Eye (tissue), 1 donor: ENCODE measurements at regions not wholly inside any gene's neighbourhood (a gene's known extent, or its start where the extent isn't known, plus 50 kb on each side); places are given as distances from the start of the nearest gene placed in this dataset.
"Not testable (repeated sequence)": the region's sequence is repeated elsewhere in the genome, so short reads cannot be mapped to it uniquely, and the experiment has no call there.

ENCODE experiments used
- DNase-seq: peaks from one replicate; pipeline ENCODE4 v3.0.0-alpha.2; 2015

- DNase-seq = no peak
These were observed 539.9 kb downstream of the ZNF608 start for GRCh38 chr5:124206540-124206939.

GRCh38 chr5:124203303-124203702 lies 543.1 kb downstream of the ZNF608 start:
- no peak for DNase-seq

GRCh38 chr5:124200381-124200780 lies 546.1 kb downstream of the ZNF608 start:
- DNase-seq = peak; percentile 36

GRCh38 chr5:124199893-124200292 lies 546.5 kb downstream of the ZNF608 start:
- peak; percentile 61 for DNase-seq

GRCh38 chr5:124195411-124195810 lies 551.0 kb downstream of the ZNF608 start:
- DNase-seq = peak; percentile 56

GRCh38 chr5:124194282-124194681 lies 552.2 kb downstream of the ZNF608 start:
- DNase-seq = peak; percentile 37

- peak; percentile 78 for DNase-seq
These were observed 553.1 kb downstream of the ZNF608 start for GRCh38 chr5:124193371-124193789.

- no peak for DNase-seq
These were observed 553.7 kb downstream of the ZNF608 start for GRCh38 chr5:124192716-124193115.

GRCh38 chr5:124185716-124186115 lies 560.7 kb downstream of the ZNF608 start:
- peak; percentile 73 for DNase-seq

- DNase-seq = no peak
These were observed 564.3 kb downstream of the ZNF608 start for GRCh38 chr5:124182133-124182532.

GRCh38 chr5:124180875-124181461 lies 565.5 kb downstream of the ZNF608 start:
- DNase-seq = peak; percentile 43

GRCh38 chr5:124180299-124180874 lies 566.1 kb downstream of the ZNF608 start:
- DNase-seq = no peak

GRCh38 chr5:124179819-124180218 lies 566.6 kb downstream of the ZNF608 start:
- peak; percentile 41 for DNase-seq

- DNase-seq = no peak
These were observed 568.4 kb downstream of the ZNF608 start for GRCh38 chr5:124178050-124178449.

GRCh38 chr5:124176692-124177091 lies 569.7 kb downstream of the ZNF608 start:
- DNase-seq = peak; percentile 63

- DNase-seq = no peak
These were observed 573.1 kb downstream of the ZNF608 start for GRCh38 chr5:124173386-124173785.

- DNase-seq = no peak
These were observed 573.9 kb downstream of the ZNF608 start for GRCh38 chr5:124172389-124173003.

GRCh38 chr5:124168093-124168492 lies 578.3 kb downstream of the ZNF608 start:
- not testable (repeated sequence) for DNase-seq

GRCh38 chr5:124162767-124163532 lies 583.5 kb downstream of the ZNF608 start:
- DNase-seq = peak; percentile 71

- DNase-seq = no peak
These were observed 585.2 kb downstream of the ZNF608 start for GRCh38 chr5:124161266-124161665.

GRCh38 chr5:124160265-124160664 lies 586.2 kb downstream of the ZNF608 start:
- DNase-seq = no peak

- DNase-seq = no peak
These were observed 589.1 kb downstream of the ZNF608 start for GRCh38 chr5:124157320-124157719.

GRCh38 chr5:124156415-124156996 lies 589.9 kb downstream of the ZNF608 start:
- peak; percentile 39 for DNase-seq
